NCI-H1694 (cell line): ENCODE measurements at regions not wholly inside any gene's neighbourhood (a gene's known extent, or its start where the extent isn't known, plus 50 kb on each side); places are given as distances from the start of the nearest gene placed in this dataset.
"Not testable (repeated sequence)": the region's sequence is repeated elsewhere in the genome, so short reads cannot be mapped to it uniquely, and the experiment has no call there.

ENCODE experiments used
- DNase-seq: peaks from one replicate; lab custom pipeline; 2025; lab: John Stamatoyannopoulos, UW

- DNase-seq, result no peak
Measured at GRCh38 chr21:35568643-35569042, 491.7 kb downstream of the SETD4 start.

- DNase-seq, result no peak
Measured at GRCh38 chr21:35566874-35567273, 493.5 kb downstream of the SETD4 start.

DNA sequence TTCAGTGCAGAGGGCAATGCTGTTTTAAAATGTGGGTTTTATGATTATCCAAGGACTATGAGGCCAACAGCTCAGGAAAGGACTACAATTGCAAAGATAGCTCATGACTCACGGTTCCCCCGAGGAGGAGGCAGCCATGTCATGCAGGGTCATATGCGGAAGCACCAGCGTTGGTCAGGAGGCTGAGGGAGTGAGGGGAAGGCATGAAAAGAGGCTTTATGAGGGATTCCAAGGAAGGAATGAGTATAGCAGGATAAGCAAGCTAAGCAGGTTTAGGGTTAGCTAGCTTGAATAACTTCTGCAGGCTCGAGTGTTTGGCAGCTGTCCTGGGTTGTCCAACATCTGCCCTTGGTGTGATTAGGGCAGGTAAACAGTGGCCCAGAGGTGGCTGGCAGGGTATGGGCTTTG is 495.1 kb downstream of the SETD4 start:
- DNase-seq, result no peak

- DNase-seq, result no peak
Measured at GRCh38 chr21:35563885-35564451, 496.4 kb downstream of the SETD4 start.

DNA sequence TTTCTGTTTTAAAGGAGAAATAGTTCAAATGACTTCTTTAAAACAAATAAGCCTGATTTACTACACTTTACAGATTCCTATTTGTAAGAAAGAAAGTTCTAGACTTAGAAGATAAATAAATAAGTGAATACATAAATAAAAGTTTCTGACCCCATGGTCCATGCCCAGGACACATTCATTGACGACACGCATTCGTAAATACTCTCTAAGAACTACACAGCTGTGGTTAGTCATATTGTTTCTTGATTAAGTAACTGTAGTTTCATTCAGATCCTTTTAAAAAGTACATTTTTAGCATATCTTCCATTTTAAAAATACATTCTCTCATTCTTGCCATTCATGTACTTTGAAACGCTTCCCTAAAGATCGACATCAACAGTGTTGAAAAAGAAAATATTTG is 497.4 kb downstream of the SETD4 start:
- DNase-seq, result no peak

DNA sequence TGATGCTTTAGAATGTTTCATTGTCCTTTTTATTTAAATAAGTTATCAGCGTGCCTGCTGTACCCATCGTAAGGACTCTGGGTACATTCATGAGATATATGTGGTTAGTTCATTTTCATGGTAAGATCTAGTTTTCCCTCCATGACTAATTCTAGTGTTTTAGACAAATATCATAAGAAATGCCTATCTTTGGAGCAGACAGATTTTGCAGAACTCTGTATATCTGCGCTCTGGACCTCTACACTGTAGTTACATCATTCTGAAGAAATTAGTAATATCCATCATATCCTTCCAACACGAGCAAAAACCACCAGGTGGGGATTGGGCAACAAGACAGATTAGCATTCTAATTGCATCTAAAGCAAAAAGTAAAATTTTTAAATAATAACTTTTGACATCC is 499.2 kb downstream of the SETD4 start:
- DNase-seq, result no peak

DNA sequence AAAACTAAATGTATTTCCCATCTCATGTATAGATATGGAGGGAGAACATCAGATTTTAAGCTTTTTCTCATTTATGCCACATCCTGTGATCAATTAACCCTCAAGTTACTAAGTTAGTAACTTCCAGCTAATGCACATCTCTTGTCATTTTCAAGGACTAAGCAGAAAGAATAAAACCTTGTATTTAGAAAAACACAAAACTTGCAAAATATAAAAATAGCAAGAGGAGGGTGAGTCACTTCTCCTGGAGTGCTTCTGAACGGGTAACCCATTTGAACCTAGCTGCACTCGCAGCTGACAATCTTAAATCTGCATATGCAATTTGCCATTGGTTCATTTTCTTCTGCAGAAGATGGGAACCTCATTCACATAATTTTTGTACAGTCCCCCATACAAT is 500.5 kb downstream of the SETD4 start:
- no peak for DNase-seq

GRCh38 chr21:35559128-35559828 is 501.0 kb downstream of the SETD4 start:
- DNase-seq, result no peak

- no peak for DNase-seq
Measured at GRCh38 chr21:35556536-35556935, 503.8 kb downstream of the SETD4 start.

DNA sequence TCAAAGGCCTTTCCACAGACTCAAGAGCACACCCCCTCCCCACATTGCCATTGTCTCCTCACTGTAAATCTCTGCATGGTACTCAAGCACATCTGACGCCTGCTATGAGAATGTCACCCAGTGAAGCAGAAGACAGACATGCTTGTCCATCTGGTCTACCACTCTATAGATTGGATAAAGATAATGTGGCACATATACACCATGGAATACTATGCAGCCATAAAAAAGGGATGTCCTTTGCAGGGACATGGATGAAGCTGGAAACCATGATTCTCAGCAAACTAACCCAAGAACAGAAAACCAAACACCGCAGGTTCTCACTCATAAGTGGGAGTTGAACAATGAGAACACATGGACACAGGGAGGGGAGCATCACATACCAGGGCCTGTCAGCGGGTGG is 503.4 kb upstream of the RUNX1 start:
- not testable (repeated sequence) for DNase-seq

GRCh38 chr21:35548904-35549615 is 500.0 kb upstream of the RUNX1 start:
- DNase-seq, result no peak

DNA sequence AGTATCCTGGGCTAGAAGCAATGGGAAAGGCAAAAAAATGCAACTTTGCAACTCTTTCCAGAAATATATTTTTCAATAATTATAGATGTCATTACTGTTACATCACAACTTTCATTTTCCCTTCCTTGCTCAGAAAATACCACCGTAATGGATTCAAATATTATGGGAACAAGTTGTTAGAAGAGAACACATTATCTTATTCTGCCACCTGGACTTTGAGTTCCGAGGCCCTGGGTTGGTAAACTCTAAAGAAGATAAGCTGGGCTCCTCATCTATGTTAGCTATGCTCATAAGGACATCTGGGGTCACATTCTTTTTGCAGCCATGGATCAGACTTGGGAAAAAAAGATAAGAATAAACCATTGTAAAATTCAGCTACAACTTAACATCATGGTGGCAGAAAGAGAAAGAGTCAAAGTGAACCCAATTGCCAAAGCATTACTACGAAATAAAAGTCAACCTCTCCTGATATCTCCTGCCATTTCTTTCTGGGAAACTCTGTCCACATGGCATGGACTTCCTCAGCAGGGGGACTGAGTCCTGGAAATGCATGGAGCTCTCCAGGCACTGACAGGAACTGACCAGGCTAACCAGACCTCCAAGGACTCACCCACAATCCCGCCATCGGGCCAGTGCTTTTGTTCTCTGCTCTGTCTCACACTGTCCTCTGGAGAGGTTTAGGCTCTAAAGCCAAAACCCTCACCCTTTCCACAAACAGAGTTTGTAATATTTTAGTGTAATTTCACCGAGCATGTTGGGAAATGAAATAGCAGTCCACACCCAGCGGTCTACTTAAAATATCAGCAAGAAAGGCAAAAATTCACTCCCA is 499.1 kb upstream of the RUNX1 start:
- no peak for DNase-seq

- no peak for DNase-seq
Measured at GRCh38 chr21:35543746-35544145, 494.6 kb upstream of the RUNX1 start.

DNA sequence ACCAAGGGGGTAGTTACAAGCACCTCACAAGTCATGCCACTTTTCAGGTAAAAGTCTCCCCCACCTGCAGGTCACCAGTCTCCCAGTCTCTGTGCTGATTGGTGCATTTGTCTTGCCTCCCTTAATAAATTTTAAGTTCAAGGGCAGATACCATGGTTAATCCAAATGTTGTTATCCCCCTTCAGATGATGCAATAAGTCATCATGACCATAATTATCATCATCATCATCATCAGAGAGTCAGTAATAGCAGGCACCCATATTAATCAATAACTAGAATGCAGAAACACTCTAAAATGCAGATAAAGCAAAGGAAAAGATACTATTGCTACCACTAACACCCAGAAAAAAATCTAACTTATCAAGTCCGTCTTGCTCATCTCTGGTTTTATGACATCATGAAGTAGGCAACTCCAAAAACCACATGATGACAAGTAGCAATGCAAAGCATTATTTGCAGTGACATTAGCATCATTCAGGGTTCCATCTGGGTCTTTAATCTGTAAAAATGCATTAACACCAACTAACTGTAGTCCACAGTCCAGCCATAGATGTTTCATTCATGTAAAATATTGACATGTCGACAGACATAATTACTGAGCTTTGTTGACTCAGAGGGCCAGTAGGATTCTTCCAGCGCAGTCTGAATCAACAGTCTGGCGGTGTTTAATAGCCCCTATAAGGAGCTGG is 492.0 kb upstream of the RUNX1 start:
- no peak for DNase-seq

- no peak for DNase-seq
Measured at GRCh38 chr21:35538386-35538785, 489.3 kb upstream of the RUNX1 start.

DNA sequence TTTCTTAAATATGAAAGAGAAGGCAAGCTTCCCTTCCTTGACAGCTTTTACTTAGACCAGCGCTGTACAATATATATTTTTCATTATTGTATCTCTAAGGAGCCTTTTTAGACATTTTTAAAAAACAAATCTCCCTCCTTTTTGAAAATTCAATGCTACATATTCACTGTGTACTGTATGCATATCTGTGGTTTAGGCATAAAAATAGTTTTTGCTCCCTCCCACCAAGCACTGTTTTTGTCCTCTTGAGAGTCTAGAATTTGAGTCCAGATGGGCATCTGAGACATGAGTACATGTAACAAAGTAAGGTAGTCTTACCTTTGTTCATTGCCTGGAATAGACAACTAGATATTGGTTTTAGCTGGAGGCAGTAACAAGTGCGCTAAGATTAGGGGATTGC is 488.5 kb upstream of the RUNX1 start:
- DNase-seq, result no peak

GRCh38 chr21:35533893-35534292 is 484.8 kb upstream of the RUNX1 start:
- DNase-seq, result no peak

DNA sequence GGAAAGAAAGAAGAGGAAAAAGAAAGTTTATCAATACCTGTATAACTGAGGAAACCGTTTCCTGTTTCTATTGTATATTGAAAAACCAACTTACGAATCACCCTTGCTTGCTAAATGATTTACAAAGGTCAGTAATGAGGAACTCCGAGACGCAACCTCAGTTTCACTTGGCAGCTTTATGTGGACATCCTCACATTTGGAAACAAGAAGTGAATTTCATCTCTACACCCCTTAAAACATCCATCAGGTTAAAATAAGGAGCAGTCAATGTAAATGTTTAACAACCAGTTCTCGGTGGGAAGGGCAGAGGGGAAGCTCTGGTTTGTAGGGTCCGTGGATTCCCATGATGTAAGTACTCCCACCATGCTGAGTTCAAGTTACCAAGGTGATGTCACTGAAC is 481.7 kb upstream of the RUNX1 start:
- no peak for DNase-seq

DNA sequence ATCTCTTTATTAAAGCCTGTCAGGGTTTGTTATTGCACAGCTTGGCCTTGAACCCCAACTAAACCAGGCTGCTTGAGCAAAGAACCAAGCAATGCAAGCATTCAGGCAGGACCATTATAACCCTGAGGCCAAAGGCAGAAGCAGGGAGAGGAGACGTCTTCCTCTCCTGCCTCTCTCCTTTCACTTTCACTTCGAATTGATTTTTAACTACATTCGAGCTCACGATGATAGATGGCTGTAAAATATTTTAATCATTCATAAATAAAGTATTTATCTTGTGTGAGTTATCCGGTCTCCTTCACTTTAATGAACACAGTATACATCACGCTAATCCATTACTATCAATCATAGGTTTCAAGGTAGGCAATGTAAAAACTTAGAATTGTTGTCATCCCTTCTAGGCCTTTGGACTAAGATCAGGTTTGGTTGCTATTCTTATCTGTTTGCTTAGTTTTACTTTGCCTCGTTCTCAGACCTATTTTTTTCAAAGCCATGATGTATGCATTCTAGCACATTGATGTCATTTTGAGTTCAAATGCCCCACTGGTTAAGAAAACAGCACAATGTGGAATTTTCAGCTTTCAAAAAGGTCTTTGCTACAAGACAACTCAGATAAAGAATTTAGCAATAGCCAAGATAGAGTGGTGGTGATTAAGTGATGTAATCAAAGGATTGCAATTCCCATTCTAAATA is 480.2 kb upstream of the RUNX1 start:
- DNase-seq, result no peak

- DNase-seq, result no peak
Measured at GRCh38 chr21:35528116-35529042, 479.3 kb upstream of the RUNX1 start.
